ENCODE measurements at regions not wholly inside any gene's neighbourhood (a gene's known extent, or its start where the extent isn't known, plus 50 kb on each side); places are given as distances from the start of the nearest gene placed in this dataset.

GRCh38 chr18:67682516-67682915, 166.0 kb upstream of the DSEL start:
- TF ChIP-seq EZH2 (IDR thresholded peaks at IDR 0.05; ENCODE audit: borderline replicate concordance, low read length) (no peak), CTCF (IDR thresholded peaks at IDR 0.05; ENCODE audit: low read length) (no peak)

All from OCI-LY1 (cell line).